GM12874 (cell line): ENCODE measurements at regions not wholly inside any gene's neighbourhood (a gene's known extent, or its start where the extent isn't known, plus 50 kb on each side); places are given as distances from the start of the nearest gene placed in this dataset.

Experiments
- CTCF ChIP-seq: IDR thresholded peaks from 2 replicates; pipeline ENCODE4 v1.5.1; 2011; ENCODE audit warnings: low read depth, mild to moderate bottlenecking, control low read depth, low read length, moderate library complexity; ENCODE audit not compliant: insufficient read depth

GRCh38 chr14:59085207-59085739, 103.2 kb upstream of the DAAM1 start:
- TF ChIP-seq CTCF, result no peak

GRCh38 chr14:59086241-59086882, 102.1 kb upstream of the DAAM1 start:
- no peak for TF ChIP-seq CTCF

DNA sequence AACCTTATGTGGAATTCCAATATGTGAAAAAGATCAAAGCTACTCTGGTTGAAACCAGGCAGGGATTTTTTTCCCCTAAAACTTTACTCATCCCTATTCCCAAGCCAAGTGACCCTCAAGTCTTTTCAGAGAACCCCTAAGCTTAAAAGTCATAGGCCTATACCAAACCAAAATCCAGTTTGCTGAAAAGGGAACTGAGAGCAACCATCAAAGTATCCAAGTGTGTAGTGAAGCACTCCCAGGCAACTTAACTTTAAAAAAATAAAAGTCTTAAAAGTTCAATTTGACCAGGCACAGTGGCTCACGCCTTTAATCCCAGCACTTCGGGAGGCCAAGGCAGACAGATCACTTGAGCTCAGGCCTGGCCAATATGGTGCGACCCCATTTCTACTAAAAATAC, 101.2 kb upstream of the DAAM1 start:
- no peak for TF ChIP-seq CTCF

DNA sequence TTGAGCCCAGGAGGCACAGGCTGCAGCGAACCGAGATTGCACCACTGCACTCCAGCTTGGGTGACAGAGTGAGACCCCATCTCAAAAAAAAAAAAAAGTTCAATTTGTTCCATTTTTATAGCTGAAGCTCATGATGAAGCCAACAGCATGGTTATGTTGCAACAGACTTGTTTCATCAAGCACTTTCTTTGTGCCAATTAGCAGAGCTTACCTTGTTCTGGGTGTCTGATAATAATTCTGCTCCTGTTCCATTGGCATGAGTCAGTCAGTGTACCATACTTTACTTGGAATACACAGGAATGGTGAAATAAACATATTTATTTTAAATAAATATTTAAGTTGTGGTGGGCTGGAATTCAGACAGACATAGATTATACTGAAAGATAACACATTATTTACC, 100.8 kb upstream of the DAAM1 start:
- no peak for TF ChIP-seq CTCF

DNA sequence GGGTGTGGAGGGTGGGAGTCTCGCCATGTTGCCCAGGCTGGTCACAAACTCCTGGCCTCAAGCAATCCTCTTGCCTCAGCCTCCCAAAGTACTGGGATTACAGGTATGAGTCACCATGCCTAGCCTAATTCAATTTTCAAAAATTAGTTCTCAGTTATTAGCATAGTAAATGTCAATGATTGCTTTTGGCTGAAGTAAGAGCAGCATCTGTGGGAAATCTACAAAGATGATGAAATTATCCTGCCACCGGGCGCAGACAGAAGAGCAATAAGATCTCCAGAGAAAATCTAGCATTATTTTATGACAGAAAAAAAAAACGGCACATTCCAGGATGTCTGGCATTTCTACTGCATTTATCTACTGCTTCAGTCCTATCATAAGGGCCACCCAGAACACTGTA, 97.9 kb upstream of the DAAM1 start:
- no peak for TF ChIP-seq CTCF

GRCh38 chr14:59091404-59091803, 97.1 kb upstream of the DAAM1 start:
- TF ChIP-seq CTCF, result no peak

GRCh38 chr14:59091976-59092375, 96.5 kb upstream of the DAAM1 start:
- no peak for TF ChIP-seq CTCF
